GM10266 (cell line): ENCODE measurements at regions not wholly inside any gene's neighbourhood (a gene's known extent, or its start where the extent isn't known, plus 50 kb on each side); places are given as distances from the start of the nearest gene placed in this dataset.
"Not testable (repeated sequence)": the region's sequence is repeated elsewhere in the genome, so short reads cannot be mapped to it uniquely, and the experiment has no call there.

Experiments used
- DNase-seq: peaks from one replicate; pipeline ENCODE4 v3.0.0; 2012; ENCODE audit errors: extremely low spot score
- TF ChIP-seq, protein P1 (sequence below): IDR thresholded peaks from 2 replicates; pipeline ENCODE4 v1.5.1; 2012; ENCODE audit warnings: mild to moderate bottlenecking, low read depth; ENCODE audit not compliant: control insufficient read depth, insufficient read depth; ENCODE audit errors: missing control alignments

- DNase-seq: no peak
- TF ChIP-seq, protein P1, sequence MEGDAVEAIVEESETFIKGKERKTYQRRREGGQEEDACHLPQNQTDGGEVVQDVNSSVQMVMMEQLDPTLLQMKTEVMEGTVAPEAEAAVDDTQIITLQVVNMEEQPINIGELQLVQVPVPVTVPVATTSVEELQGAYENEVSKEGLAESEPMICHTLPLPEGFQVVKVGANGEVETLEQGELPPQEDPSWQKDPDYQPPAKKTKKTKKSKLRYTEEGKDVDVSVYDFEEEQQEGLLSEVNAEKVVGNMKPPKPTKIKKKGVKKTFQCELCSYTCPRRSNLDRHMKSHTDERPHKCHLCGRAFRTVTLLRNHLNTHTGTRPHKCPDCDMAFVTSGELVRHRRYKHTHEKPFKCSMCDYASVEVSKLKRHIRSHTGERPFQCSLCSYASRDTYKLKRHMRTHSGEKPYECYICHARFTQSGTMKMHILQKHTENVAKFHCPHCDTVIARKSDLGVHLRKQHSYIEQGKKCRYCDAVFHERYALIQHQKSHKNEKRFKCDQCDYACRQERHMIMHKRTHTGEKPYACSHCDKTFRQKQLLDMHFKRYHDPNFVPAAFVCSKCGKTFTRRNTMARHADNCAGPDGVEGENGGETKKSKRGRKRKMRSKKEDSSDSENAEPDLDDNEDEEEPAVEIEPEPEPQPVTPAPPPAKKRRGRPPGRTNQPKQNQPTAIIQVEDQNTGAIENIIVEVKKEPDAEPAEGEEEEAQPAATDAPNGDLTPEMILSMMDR: no peak
Observed at GRCh38 chr6:132128424-132128823, 177.3 kb upstream of the CCN2 start.

DNA sequence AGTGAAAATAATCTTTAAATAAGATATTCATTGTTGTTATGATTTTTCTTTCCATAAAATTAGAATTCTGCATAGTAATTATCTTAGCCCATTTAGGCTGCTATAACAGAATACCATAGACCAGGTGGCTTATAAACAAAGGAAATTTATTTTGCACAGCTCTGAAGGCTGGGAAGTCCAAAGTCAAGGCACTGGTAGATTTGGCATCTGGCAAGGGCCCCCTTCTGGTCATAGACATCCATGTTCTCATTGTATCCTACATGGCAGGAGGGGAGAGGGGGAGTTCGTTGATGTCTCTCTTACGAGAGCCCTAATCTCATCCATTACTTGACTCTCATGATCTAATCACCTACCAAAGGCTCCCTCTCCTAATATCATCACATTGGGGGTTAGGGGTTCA, 175.0 kb upstream of the CCN2 start:
- no peak for DNase-seq
- TF ChIP-seq, protein P1: no peak

- TF ChIP-seq, protein P1: no peak
- DNase-seq: no peak
Observed at GRCh38 chr6:132122871-132123270, 171.7 kb upstream of the CCN2 start.

GRCh38 chr6:132122176-132122575, 171.0 kb upstream of the CCN2 start:
- TF ChIP-seq, protein P1: no peak
- no peak for DNase-seq

DNA sequence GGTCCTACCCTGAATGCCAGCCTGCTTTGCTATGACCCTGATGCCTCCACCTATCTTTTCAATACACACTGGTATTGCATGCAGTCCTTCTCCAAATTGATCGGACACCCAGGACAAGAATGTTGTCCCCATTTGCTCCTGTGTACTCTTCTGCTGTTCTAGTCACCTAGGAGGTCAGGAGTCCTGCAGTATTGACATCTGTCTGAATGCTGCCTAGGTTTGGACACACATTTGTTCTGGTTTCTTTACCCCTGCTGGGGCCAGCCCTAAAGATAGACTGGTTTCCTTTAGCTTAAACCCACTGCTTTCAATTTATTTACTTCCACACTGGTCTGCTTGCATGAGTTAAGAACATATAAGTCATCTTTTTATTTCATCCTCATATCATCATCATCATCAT, 167.0 kb upstream of the CCN2 start:
- DNase-seq: no peak
- TF ChIP-seq, protein P1: no peak

DNA sequence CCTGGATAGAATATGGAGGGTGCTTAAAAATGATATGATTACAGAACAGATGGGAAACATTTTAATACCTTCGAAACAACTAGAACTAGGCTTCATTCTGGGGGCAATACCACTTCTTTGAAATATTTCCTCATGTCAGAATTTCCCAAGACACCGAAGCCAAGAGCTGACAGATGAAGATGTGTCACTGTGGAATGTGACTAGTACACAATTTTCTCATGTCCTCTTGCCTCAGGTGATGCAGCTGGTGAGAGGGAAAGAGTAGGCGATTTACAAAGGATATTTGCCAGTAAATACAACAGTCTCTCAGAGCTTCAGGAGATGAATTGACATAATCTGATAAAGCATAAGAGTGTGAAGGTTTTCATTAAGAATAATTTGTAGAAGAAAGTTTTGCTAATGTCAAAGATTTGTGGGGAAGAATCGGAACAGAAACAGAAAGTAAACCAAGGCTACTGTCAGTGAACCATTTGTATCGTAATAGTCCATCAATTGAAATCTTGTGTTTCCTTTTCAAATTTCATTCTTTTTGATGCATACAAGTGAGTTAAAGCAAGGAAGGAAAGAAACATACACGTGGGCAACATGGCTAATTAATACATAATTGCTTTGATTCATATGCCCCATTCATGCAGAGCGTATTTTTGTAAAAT, 164.7 kb upstream of the CCN2 start:
- no peak for DNase-seq
- TF ChIP-seq, protein P1: no peak

- TF ChIP-seq, protein P1: no peak
- DNase-seq: no peak
Observed at GRCh38 chr6:132114201-132114825, 163.1 kb upstream of the CCN2 start.

GRCh38 chr6:132109752-132110151, 158.6 kb upstream of the CCN2 start:
- not testable (repeated sequence) for DNase-seq
